CD1c-positive myeloid dendritic cell (primary cell): ENCODE measurements at regions not wholly inside any gene's neighbourhood (a gene's known extent, or its start where the extent isn't known, plus 50 kb on each side); places are given as distances from the start of the nearest gene placed in this dataset.

Experiments used
- DNase-seq: peaks from one replicate; pipeline ENCODE4 v3.0.0-alpha.2; 2016; ENCODE audit errors: extremely low spot score

DNA sequence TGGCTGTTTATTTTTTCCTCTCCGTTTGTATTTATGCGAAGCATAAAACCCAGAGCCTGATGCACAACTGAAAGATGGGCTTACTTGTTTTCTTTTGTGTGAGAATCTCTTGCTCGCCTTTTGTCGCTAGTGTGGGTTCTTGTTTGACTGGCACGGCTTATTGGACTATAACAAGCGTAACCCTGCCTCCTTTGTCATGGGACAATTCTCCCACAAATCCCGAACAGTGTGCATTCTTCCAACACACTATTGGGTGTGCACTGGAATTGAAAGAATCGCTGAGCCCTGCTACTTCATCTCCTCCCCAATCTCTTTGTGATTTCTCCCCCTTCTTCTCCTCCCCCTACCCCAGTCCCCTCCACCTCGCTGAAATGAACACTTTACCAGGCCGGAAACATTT lies 110.8 kb downstream of the ZIC5 start:
- no peak for DNase-seq

DNA sequence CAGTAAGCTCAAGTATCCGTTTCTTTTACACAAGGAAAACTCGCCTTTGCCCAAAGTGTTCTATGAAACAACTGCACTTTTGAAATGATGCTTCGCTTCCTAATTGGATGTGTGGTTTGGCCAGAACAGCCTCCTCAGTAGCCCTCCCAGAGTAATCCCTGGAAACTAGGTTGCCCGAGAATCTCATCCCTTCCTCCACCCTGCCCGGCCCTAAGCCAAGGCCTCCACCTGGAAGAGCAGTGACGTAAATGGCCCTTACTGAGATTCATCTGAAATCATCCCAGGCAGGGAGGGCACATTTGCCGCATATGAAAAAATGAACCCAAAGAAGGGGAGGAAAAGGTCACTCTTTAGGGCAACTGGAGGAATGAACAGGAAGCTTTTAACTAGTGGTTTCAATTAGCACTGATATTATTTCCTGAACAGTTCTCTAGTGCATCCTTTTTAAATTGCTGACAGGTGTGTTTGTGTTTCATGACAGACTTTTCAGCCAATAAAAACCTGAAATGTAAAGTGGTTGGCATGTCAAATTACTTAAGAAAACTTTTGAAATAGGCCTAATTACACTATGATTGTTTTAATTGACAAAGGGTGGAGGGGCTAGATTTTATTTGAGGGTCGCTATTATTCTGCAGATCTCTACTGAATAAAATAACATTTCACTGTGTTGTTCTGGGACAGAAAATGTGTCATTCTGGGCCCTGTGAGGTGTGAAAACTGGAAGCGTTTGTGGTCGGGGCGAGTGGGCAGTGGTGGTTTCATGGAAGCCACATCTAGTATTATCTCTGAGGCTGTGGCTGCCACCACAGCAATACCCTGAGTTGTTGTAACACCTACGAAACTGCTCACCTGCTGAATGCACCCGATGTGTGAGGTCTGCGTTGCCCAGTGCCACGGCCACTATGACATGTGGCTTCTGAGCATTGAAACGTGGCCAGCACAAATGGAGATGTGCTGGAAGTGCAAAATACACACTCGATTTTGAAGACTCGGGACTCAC lies 112.1 kb downstream of the ZIC5 start:
- DNase-seq: no peak

DNA sequence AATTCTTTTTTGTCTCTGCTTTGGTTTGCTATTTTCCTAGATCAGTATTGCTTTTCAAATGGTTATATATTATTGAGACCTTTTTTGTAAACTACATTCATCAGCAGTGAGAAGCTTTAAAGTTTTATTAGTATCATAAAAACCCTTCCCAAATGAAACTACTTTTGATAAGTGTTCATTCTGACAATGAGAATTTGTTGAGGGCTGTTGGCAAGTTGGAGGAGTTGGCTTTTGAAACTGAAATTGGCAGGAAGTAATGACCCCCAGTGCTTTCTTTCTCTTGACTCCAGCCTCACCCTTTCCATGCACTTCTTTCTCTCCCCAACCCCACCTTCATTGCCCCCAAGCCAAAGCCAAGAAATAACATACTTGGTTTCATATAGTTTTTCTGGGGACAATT lies 113.8 kb downstream of the ZIC5 start:
- no peak for DNase-seq

DNA sequence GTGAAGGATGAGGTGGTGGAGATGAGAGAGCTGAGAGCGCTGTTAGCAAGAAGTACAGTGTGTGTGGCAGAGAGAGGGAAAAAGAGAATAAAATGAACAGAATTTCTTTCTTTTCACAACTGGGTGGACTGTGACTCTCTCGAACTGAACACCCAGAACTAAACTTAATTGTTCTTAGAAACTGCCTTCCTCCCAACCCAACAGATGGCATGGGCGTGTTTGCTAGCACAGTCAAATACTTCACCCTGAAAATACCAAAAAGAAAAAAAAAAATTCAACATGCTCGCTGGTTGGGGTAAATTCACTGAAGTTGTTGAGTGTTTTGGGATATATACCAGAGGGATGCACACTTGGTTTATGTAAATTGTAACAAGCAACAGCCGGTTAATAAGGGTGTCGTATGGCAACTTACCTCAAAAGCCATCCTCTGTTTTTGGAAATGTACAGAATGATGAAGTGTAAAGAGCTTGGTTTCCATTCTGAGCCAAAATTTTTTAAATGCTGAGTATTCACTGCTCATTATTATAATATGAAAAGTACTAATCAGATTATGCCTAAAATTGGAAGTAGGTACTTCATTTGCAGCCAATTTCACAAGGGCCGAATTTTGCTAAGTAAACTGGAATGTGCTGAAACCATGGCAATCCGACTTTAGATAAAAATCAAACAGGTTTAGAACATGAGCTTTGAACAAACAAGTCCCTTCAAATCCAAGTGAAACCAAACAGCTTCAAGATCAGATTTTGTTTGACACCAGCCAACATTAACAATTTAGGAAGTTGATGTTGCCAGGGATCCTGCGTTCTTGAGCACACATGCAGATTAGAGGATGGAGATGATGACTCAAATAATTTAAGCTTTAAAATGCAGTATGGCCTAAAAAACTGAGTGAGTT lies 115.8 kb downstream of the ZIC5 start:
- no peak for DNase-seq

DNA sequence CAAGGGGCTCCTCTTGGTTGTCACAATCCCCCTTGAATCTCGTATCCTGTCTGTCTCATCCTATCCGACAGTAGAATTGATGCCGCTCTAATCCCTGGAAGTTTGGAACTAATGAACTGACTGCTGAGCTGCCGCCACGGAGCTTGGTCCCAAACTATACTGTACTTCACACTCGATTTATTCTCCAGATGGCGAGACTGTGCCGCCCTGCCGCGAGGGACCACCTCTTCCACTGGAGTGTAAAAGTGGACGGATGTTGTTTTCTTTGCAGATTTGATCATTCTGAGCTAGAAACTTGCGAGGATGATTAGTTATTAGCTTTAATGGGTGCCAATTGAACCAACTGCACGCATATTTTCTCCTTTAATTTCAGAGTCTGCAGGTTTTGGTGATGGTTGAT lies 117.2 kb downstream of the ZIC5 start:
- no peak for DNase-seq

DNA sequence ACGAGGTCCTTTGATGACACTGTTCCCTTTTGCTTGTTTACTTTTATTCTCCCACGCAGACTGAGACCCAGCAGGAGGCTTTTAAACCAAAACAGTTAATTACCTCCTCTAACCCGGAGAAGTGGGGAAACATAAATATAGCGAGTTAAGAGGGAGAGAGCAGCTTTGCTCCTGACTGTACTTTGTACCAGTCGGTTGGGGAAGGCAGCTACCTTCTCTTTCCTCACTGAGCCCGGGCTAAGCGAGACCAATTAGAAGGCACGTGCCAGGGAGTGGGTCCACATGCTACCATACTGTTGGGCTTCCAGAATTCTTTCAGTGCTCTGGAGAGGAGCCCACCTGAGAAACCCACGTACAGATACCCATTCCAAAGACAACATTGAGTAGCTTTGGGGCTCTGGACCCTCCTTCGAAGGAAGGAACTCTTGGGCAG lies 124.2 kb downstream of the ZIC5 start:
- DNase-seq: no peak

DNA sequence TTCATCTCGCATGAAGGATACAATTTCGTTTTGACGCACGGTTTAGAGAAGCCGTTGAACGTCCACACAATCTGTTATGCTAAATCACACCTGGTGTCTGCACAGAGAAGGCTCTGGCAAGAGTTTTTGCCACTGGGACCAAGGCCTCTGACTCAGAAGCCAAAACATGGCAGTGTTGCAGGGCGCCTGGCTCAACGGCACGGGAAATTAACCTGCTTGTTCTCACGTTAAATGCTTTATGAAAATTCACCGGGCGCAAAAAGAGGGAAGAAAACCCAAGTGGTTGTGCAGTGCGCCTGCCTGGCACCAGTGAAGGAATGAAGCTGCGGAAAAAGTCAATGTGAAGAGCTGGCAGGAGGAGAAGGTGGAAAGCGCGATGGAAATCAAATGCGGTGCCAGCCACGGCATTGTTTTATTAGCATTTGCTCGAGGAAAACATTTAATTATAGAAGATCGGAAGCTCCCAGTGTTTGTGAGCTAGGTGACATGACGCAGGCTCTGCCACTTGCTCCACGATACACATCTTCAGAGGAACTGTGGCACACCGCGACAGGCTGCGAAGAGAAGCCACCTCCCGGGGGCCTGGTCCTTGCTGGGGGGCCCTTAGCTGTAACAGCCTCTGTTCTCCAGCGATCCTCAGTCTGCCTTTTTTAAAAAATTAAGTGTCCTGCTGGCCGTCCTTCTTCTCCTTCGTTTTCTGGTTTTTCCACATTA lies 126.2 kb downstream of the ZIC5 start:
- no peak for DNase-seq

DNA sequence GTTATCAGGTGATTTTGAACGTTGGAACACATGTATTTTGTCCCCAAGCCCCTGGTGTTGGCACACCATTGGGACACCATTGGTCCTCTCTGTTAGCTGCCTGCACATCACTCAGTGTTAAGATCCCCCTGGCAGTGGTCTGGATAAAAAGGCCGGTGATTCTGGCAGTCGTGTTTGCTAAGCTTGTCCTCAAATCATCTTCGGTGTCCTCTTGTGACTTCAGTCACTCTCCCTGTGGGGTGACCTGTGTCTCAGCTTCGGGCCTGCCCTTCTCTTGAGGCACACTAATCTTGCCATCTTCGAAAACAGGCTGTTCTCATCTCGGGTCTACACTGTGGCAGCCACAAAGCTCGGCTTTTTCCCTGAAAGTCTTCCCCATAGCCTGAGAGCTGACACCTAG lies 127.1 kb downstream of the ZIC5 start:
- no peak for DNase-seq

DNA sequence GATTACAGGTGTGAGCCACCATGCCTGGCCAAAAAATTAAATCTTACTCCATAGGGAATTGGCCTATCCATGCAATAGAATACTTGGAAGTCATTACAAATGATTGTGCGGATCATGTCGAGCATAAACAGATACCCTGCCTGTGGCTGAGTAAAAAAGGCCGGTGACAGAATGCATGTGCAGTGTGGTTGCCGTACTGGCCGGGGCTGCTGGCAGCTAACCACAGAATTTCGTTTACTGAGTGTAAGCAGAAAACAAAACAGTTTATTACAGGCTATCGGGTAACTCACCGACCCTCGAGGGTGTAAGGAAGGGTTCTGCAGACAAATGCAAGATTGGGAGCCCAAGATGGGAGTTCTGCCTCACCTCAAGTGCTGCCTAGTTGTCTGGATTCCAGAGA lies 127.7 kb downstream of the ZIC5 start:
- no peak for DNase-seq

DNA sequence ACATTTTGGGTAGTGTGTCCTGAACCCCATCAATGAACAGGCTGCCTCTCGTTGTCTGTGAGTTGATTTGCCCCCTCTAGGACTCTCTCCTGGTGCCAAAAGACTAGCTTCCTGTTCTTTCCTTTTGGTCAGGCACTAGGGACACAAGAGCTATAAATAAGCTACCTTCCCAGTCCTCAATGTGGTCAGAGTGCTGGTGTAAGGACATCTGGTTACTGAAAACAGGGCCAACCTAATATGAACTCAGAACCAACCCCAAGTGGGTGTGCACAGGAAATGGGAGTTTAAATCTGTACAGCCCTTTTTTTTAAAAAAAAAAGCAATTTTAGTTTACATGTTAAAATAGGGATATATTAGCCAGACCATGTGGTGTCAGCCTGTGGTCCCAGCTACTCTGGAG lies 129.2 kb downstream of the ZIC5 start:
- DNase-seq: no peak

DNA sequence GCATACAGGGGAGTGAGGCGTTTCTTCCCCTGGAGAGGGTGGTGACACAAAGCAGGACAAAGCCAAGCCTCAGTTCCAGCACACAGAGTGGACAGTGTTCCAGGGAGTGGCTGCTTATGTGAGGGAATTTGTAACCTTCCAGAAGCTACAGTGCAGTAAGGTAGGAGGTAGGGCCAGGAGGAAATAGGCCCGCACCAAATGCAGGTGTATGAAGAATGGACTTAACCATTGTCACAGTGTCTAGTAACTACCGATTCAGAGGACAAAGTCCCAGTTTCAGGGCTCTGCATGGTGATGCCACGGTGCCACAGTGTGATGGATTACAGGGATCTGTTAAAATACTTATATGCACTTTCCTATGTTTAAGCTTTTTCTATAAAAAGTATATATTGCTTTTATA lies 135.3 kb downstream of the ZIC5 start:
- DNase-seq: no peak

DNA sequence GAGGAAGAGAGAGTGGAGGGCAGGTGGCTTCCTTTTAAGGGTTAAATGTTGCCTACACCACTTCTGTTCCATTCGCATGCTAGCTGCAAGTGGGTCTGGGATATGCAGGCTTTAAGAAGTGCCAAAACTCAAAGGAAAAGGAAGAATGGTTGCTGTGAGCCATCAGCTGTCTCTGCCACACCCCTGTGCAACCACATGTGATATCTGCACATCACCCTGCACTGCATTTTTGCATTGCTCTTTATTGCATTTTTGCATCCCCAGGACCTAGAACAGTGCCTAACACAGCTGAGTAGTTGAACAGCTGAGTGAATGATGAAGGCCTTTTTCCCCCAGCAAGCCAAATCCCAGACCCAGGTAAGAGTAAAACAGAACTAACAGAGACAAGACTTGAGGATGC lies 136.1 kb downstream of the ZIC5 start:
- no peak for DNase-seq

DNA sequence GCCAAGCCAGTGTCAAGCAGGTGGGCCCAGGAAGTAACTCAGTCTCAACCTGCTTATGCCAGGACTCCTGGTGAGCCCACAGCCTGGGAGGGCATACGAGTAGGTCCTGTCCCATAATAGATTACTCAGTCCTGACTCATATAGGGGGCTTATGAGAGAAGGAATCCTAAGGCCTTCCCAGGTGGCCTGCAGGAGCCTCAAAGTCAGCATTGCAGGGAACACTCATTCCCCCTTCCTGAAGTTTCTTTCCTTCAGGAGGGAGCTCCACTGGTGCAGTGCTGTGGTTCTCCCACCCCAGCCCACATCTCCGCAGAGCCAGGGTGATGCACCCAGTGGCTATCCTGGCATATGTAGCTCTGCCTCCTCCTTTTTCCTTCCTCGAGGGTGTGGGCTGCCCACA lies 137.3 kb downstream of the ZIC5 start:
- DNase-seq: no peak

DNA sequence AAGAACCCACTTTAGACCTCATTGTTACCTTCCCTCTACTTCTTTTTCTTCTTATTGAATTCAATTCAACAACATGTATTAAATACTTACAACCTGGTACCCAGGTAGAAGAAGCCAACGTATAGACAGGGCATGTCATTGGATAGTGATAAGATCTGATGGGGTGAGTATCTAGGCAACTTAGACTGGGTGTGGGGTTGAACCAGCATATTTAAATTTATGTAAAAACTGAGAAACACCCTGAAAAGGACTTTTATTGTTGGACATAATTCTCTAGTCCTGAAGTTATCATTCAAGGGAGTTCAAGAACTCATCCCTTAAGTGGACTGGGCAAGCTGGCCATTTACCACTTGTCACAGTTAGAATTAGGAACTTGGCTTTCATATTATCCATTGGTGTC lies 139.2 kb downstream of the ZIC5 start:
- no peak for DNase-seq

DNA sequence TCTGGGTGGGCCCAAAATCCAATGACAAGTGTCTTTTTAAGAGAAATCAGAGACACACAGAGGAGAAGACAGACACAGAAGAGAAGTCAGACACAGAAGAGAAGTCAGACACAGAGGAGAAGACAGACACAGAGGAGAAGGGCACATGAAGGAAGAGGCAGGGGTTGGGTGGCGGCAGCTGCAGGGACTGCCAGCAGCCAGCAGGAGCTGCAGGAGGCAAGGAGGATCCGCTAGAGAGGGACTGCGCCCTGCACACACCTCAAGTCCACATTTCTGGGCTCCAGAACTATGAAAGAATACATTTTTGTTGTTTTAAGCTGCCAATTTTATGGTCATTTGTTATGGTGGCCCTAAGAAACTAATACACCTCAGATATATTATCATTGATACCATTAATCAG lies 140.6 kb downstream of the ZIC5 start:
- no peak for DNase-seq

DNA sequence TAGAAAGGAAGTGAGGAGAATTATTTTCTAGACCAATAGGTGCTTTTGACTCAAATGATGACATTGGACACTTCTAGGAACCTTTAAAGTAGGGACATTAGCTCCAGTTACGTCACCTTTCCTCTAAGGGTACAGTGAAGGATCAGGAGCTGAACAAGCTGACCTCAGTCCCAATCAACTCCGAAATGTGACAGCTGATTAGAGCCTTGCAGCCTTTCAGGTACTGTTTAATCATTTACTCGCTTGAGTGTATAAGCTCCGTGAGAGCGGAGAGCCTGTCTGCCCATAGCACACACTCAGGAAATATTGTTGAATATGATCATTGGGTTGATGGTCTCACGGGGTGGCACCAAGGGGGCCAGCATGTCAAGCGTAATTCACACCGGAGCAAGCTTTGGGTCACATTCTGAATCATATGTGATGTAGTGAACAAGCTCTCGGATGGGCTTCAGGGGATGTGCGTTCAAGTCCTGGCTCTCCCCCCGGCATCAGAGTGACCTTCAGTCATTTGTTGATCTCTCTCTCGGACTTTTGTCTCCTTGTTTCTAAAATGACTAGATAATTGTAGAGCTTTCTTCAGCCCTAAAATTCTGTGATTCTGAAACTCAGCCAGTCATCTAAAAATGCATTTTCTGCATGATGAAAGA lies 141.9 kb downstream of the ZIC5 start:
- DNase-seq: no peak

DNA sequence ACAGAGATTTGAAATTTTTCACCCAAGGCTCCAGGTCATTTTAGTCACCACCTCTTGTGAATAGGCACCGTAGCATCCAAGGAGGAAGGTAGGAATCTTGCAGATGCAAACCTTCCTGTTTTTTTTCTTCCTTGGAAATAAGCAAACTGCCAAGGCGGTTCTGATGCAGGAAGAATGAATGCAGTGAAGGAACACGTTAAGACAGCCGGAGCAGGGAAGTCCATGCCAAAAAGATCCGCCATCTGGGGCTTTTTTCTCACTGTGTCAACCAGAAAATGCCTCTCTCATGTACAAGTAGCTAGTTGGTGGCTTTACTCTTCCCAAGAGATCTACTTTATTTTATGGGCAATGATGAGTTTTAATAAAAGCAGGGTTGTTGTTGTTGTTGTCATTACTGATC lies 142.4 kb downstream of the ZIC5 start:
- DNase-seq: no peak

DNA sequence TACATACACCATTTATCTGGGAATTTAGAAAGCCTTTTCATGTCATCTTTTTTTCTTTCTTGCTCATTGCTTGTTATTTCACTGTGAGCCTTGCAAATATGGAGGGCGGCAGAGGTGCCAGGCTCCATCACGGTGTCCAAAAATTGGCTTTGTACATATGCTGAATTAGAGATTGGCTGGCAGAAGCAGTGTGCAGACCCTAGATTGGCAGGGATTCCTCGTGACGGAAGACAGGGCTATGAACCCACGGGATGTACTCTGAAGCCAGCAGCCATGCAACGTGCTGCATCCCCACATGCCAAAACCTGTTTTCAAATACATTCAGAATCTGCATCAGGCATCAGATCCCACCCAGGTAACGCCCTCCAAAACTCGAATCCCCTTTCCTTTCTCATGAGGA lies 142.8 kb downstream of the ZIC5 start:
- no peak for DNase-seq

DNA sequence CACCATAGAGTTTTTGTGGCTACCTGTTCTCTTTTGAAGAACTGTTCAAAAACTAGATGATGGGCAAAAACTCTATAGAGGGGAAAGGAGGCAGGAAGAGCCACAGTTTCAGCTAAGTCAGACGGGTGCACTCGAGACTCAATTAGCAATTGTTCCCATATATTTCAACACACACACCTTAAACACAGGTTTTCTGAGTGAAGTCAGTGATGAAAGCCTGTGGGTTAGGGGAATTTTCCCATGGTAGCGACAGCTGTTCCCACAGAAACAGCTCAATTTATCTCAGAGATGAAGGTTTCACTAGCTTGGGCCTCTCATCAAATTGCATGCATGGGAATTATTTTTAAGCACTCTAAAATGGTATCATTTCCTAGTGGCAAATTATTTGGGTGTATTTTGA lies 143.4 kb downstream of the ZIC5 start:
- no peak for DNase-seq

DNA sequence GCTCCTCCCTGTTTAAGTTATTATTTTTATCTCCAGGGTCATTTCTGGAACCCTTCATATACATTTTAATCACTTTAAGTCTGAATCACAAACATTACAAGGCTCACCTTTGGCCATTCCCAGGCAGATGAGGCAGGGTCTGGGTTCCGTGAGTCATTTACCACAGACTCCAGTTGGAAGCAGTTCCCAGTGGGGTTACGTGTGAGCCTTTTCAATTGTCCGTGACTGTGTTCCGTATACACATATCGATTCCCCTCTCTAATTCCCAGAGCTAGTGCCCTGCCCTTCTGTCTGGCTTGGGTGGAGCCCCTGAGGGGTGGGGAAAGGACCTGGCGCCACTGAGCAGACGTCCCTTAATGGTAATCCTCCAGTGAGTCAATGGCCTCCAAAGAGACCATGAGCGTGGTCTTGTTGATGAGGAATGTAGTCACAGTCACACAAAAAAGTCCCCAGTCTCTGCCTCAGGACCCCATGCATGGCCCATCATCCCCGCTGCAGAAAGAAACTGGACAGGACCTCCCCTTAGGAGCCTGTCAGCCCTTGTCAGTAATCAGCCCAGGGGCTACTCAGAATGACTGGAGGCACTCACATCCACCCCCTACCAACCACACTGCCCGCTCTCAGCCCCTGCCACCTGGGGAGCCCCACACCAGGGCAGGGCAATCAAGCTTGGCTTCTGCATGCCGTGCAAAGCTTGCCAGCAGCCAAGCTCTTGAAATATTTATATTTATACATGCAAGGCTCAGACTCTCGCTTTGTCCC lies 144.4 kb downstream of the ZIC5 start:
- DNase-seq: no peak

DNA sequence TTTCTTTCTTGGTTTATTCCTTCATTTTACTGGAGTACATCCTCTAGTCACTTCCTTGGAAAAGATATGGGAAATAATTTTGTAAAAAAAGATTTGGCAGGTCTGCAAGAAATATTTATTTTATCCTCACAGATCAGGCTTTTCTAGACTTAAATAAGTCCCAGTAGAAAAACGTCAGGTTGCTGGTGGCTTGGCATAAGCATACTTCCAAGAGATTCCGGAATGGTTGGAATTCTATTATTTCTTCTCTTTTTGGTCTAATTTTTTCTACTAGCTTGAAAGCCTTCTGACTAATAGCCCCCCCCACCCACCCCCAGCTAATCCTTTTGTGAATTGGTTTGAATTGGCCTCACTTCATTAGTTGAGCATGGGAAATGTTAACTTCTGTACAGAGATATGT lies 147.6 kb downstream of the ZIC5 start:
- DNase-seq: no peak
